OCI-LY7 (cell line): ENCODE measurements at regions not wholly inside any gene's neighbourhood (a gene's known extent, or its start where the extent isn't known, plus 50 kb on each side); places are given as distances from the start of the nearest gene placed in this dataset.

ENCODE experiments used
- BruUV-seq: library from RNA; stranded (reverse); fragments of 400-500 nt; replicated peaks from 2 replicates; lab custom pipeline; 2021; lab: Mats Ljungman, UMichigan
- CTCF ChIA-PET: fragments of 300-600 bp; sonication (Branson Sonifier 250); formaldehyde crosslinking; loops from one replicate; lab custom pipeline; 2022; ENCODE audit warnings: antibody characterized with exemption; ENCODE audit not compliant: unreplicated experiment; lab: Charles Lee
- POLR2A ChIA-PET: fragments of 300-600 bp; sonication (Branson Sonifier 250); formaldehyde crosslinking; loops from one replicate; lab custom pipeline; 2022; ENCODE audit warnings: antibody characterized with exemption; lab: Charles Lee
- DNase-seq: peaks from one replicate; pipeline ENCODE4 v3.0.0-alpha.2; 2015; ENCODE audit warnings: low spot score
- H2AFZ ChIP-seq: fragments of 200-600 bp; sonication (generic), shearing (Covaris generic); 2 replicates; pipeline ENCODE4 v1.6.1; 2014; ENCODE audit warnings: mild to moderate bottlenecking, antibody characterized with exemption, low read length, moderate library complexity
- H3K27ac ChIP-seq: fragments of 200-600 bp; sonication (generic); 2 replicates; pipeline ENCODE4 v1.5.1; 2014; ENCODE audit warnings: mixed run types, low read depth, mild to moderate bottlenecking, moderate library complexity, low read length, inconsistent platforms; ENCODE audit not compliant: poor library complexity, severe bottlenecking
- H3K36me3 ChIP-seq: fragments of 200-600 bp; sonication (generic); 2 replicates; pipeline ENCODE4 v1.6.1; 2014; ENCODE audit warnings: mild to moderate bottlenecking, antibody characterized with exemption, low read length, moderate library complexity, mixed read lengths; ENCODE audit not compliant: insufficient read depth
- H3K4me1 ChIP-seq: fragments of 200-600 bp; sonication (generic); 2 replicates; pipeline ENCODE4 v1.5.1; 2014; ENCODE audit warnings: mild to moderate bottlenecking, low read length; ENCODE audit not compliant: insufficient read depth, poor library complexity, severe bottlenecking
- H3K4me2 ChIP-seq: fragments of 200-600 bp; sonication (generic); 2 replicates; pipeline ENCODE4 v1.6.1; 2014; ENCODE audit warnings: mild to moderate bottlenecking, low read length
- H3K4me3 ChIP-seq: fragments of 200-600 bp; sonication (generic); 2 replicates; pipeline ENCODE4 v1.5.1; 2014; ENCODE audit warnings: mild to moderate bottlenecking, low read depth, low read length; ENCODE audit not compliant: poor library complexity, severe bottlenecking
- H3K79me2 ChIP-seq: fragments of 200-600 bp; sonication (generic); 2 replicates; pipeline ENCODE4 v1.6.1; 2016; ENCODE audit warnings: low read depth, mild to moderate bottlenecking, low read length, moderate library complexity, mixed read lengths; ENCODE audit not compliant: insufficient read depth
- H3K9me2 ChIP-seq: fragments of 200-600 bp; sonication (generic); 2 replicates; pipeline ENCODE4 v1.6.1; 2016; ENCODE audit warnings: mild to moderate bottlenecking, low read length, mixed read lengths; ENCODE audit not compliant: insufficient read depth
- H3K9me3 ChIP-seq: fragments of 200-600 bp; sonication (generic); 2 replicates; pipeline ENCODE4 v1.6.1; 2014; ENCODE audit warnings: mild to moderate bottlenecking, mixed run types, low read length, mixed read lengths
- H4K20me1 ChIP-seq: fragments of 200-600 bp; sonication (generic); 2 replicates; pipeline ENCODE4 v1.6.1; 2014; ENCODE audit warnings: mild to moderate bottlenecking, antibody characterized with exemption, low read length, moderate library complexity, mixed read lengths; ENCODE audit not compliant: insufficient read depth
- CTCF ChIP-seq: fragments of 200-600 bp; sonication (generic); conservative IDR thresholded peaks from 2 replicates; pipeline ENCODE4 v1.5.1; 2014; ENCODE audit warnings: mild to moderate bottlenecking, antibody characterized with exemption, low read length, moderate library complexity, mixed read lengths
- EZH2phosphoT487 ChIP-seq: fragments of 200-600 bp; sonication (generic); IDR thresholded peaks from 2 replicates; pipeline ENCODE4 v1.6.1; 2018; ENCODE audit warnings: low read depth, borderline replicate concordance, mild to moderate bottlenecking, mixed run types, antibody characterized with exemption, low read length, moderate library complexity, mixed read lengths
- intact Hi-C: fragments of 100-400 bp; cut with micrococcal nuclease; formaldehyde crosslinking; loops from one replicate; pipeline ENCODE4 v1.10.0; 2022; ENCODE audit not compliant: unreplicated experiment

- POLR2A ChIA-PET, result no interaction called here
- DNase-seq, result no peak
- no TSS peak for BruUV-seq
- Histone ChIP-seq H3K9me3 (no peaks in the 10 kb centered on the region), H3K9me2 (no peaks in the 10 kb centered on the region), H4K20me1 (no peaks in the 10 kb centered on the region), H3K79me2 (no peaks in the 10 kb centered on the region), H3K4me3 (no peak overlapping the region), H3K4me1 (no peaks in the 10 kb centered on the region), H3K4me2 (no peak overlapping the region), H3K36me3 (no peaks in the 10 kb centered on the region), H2AFZ (no peak overlapping the region), H3K27ac (no peak overlapping the region)
- no peak for TF ChIP-seq EZH2phosphoT487
- TF ChIP-seq CTCF, result no peak
- CTCF ChIA-PET, result no interaction called here
- intact Hi-C loops, result no loop called here
These were observed 611.1 kb downstream of the BRD1 start for GRCh38 chr22:49216579-49216978.

- ChIA-PET CTCF (no interaction called here), POLR2A (no interaction called here)
- H4K20me1 ChIP-seq, result no peaks in the 10 kb centered on the region
- no peaks in the 10 kb centered on the region for H3K9me2 ChIP-seq
- H3K36me3 ChIP-seq, result no peaks in the 10 kb centered on the region
- no peak overlapping the region for H3K4me3 ChIP-seq
- BruUV-seq, result no TSS peak
- no peaks in the 10 kb centered on the region for H3K4me1 ChIP-seq
- H3K9me3 ChIP-seq, result no peaks in the 10 kb centered on the region
- no peaks in the 10 kb centered on the region for H3K79me2 ChIP-seq
- no peak for DNase-seq
- TF ChIP-seq EZH2phosphoT487 (no peak), CTCF (no peak)
- no peak overlapping the region for H2AFZ ChIP-seq
- intact Hi-C loops, result no loop called here
- H3K27ac ChIP-seq, result no peak overlapping the region
- no peak overlapping the region for H3K4me2 ChIP-seq
These were observed 611.8 kb downstream of the BRD1 start for GRCh38 chr22:49215840-49216239.

- H3K4me1 ChIP-seq, result no peaks in the 10 kb centered on the region
- H3K9me2 ChIP-seq, result no peaks in the 10 kb centered on the region
- H3K36me3 ChIP-seq, result no peaks in the 10 kb centered on the region
- H3K4me3 ChIP-seq, result no peak overlapping the region
- H2AFZ ChIP-seq, result no peak overlapping the region
- DNase-seq, result no peak
- H3K27ac ChIP-seq, result no peak overlapping the region
- H3K79me2 ChIP-seq, result no peaks in the 10 kb centered on the region
- no peaks in the 10 kb centered on the region for H3K9me3 ChIP-seq
- BruUV-seq, result no TSS peak
- CTCF ChIA-PET, result no interaction called here
- TF ChIP-seq EZH2phosphoT487, result no peak
- no peak for TF ChIP-seq CTCF
- intact Hi-C loops, result no loop called here
- POLR2A ChIA-PET, result no interaction called here
- H3K4me2 ChIP-seq, result no peak overlapping the region
- H4K20me1 ChIP-seq, result no peaks in the 10 kb centered on the region
These were observed 612.7 kb downstream of the BRD1 start for GRCh38 chr22:49214976-49215375.
